NCI-H2227 (cell line): ENCODE measurements at regions not wholly inside any gene's neighbourhood (a gene's known extent, or its start where the extent isn't known, plus 50 kb on each side); places are given as distances from the start of the nearest gene placed in this dataset.

Source experiments
- DNase-seq: peaks from one replicate; lab custom pipeline; 2025; ENCODE audit not compliant: unreplicated experiment; lab: John Stamatoyannopoulos, UW

DNA sequence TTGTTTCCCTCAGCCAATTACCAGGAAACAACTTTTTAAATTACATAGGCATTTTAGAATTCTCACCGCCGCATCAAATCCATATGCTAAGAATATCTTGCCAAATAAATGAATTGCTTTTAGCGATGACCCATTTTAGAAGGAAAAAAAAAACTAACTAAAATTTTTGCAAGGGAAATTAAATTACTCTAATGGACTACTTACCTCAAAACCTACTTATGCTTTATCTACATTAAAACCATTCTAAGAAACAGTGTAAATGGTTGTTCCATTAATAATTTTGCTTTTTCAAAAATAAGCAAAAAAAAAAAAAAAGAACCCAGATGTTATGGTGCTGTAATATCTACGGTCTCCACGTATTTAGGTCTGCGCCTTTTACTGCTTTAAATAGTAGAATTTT lies 73.5 kb upstream of the CCDC150 start:
- no peak for DNase-seq

GRCh38 chr2:196566961-196567666 lies 72.4 kb upstream of the CCDC150 start:
- peak; percentile 14 for DNase-seq

- DNase-seq: no peak
These were observed 71.0 kb upstream of the CCDC150 start for GRCh38 chr2:196568506-196568905.

- DNase-seq: no peak
These were observed 54.6 kb upstream of the CCDC150 start for GRCh38 chr2:196584903-196585302.

GRCh38 chr2:196586511-196586991 lies 53.0 kb upstream of the CCDC150 start:
- DNase-seq: peak; percentile 75

- DNase-seq: no peak
These were observed 52.5 kb upstream of the CCDC150 start for GRCh38 chr2:196587056-196587455.

DNA sequence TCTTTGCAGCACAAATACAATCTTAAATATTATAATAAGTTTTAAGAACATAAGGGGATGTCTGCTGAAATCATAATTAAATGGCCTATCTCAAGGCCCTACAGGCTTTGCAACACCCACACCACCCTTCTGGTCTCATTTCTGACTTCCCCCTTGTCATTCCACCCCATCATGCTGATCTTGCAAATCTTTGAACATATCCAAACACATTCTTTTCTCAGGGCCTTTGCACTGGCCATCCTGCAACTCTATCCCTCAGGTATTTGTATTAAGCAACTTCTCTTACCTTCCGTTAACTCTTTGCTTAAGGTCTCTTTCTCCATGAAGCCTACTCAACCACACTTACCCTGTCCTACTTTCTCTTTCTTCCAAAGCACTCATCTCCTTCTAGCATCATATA lies 51.8 kb upstream of the CCDC150 start:
- no peak for DNase-seq

DNA sequence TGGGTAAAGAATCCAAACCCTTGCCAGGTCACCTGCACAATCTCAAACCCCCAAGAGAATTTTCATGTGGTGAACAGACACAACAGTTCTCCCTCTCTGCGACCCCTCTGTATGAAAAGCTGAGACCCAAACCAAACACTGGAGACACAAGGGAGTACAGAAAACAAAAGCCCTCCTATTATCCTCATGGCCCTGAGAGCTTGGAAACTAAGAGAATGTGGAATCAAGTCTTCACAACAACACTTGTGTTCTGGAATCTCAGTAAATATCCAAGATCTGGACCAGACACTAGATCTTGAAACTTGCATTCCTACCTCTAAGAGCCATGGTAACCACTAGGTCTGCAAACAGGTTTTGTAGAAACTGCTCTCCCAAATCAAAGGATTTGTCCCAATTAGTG lies 50.1 kb upstream of the CCDC150 start:
- DNase-seq: no peak
